MM.1S (cell line): ENCODE measurements at regions not wholly inside any gene's neighbourhood (a gene's known extent, or its start where the extent isn't known, plus 50 kb on each side); places are given as distances from the start of the nearest gene placed in this dataset.

Experiments used
- DNase-seq: peaks from one replicate; pipeline ENCODE4 v3.0.0-alpha.2; 2015
- H2AFZ ChIP-seq: fragments of 300-600 bp; sonication (generic); 2 replicates; pipeline ENCODE4 v1.6.0; 2016; ENCODE audit warnings: antibody characterized with exemption, low read length
- H3F3A ChIP-seq: fragments of 300-600 bp; sonication (generic); 2 replicates; pipeline ENCODE4 v1.6.1; 2016; ENCODE audit warnings: mild to moderate bottlenecking, antibody characterized with exemption, low read length, moderate library complexity, mixed read lengths; ENCODE audit not compliant: insufficient read depth
- H3K27ac ChIP-seq: fragments of 300-600 bp; sonication (generic); 2 replicates; pipeline ENCODE4 v1.5.1; 2016; ENCODE audit warnings: mild to moderate bottlenecking, low read length
- H3K27me3 ChIP-seq: fragments of 300-600 bp; sonication (generic); replicated peaks from 2 replicates; pipeline ENCODE4 v1.6.0; 2016; ENCODE audit warnings: low read length; ENCODE audit not compliant: insufficient read depth
- H3K36me3 ChIP-seq: fragments of 300-600 bp; sonication (generic); replicated peaks from 2 replicates; pipeline ENCODE4 v1.6.1; 2016; ENCODE audit warnings: mild to moderate bottlenecking, low read length, mixed read lengths; ENCODE audit not compliant: insufficient read depth
- H3K4me1 ChIP-seq: fragments of 300-600 bp; sonication (generic); 2 replicates; pipeline ENCODE4 v1.6.1; 2016; ENCODE audit warnings: low read length, mixed read lengths
- H3K4me2 ChIP-seq: fragments of 300-600 bp; sonication (generic); 2 replicates; pipeline ENCODE4 v1.6.0; 2016; ENCODE audit warnings: low read depth, low read length
- H3K4me3 ChIP-seq: fragments of 300-600 bp; sonication (generic); 2 replicates; pipeline ENCODE4 v1.5.1; 2016; ENCODE audit warnings: low read length, mixed read lengths
- H3K79me2 ChIP-seq: fragments of 300-600 bp; sonication (generic); 2 replicates; pipeline ENCODE4 v1.6.1; 2016; ENCODE audit warnings: mixed run types, low read length, mixed read lengths
- H3K9ac ChIP-seq: fragments of 300-600 bp; sonication (generic); 2 replicates; pipeline ENCODE4 v1.6.1; 2016; ENCODE audit warnings: low read length, mixed read lengths
- H3K9me2 ChIP-seq: fragments of 300-600 bp; sonication (generic); replicated peaks from 2 replicates; pipeline ENCODE4 v1.6.1; 2016; ENCODE audit warnings: mild to moderate bottlenecking, low read length, mixed read lengths; ENCODE audit not compliant: insufficient read depth
- H3K9me3 ChIP-seq: fragments of 300-600 bp; sonication (generic); replicated peaks from 2 replicates; pipeline ENCODE4 v1.6.1; 2016; ENCODE audit warnings: mild to moderate bottlenecking, low read length, mixed read lengths; ENCODE audit not compliant: insufficient read depth
- H4K20me1 ChIP-seq: fragments of 300-600 bp; sonication (generic); 2 replicates; pipeline ENCODE4 v1.6.1; 2016; ENCODE audit warnings: mild to moderate bottlenecking, low read length, moderate library complexity, mixed read lengths; ENCODE audit not compliant: insufficient read depth
- CTCF ChIP-seq: fragments of 300-600 bp; sonication (generic); IDR thresholded peaks from 2 replicates; pipeline ENCODE4 v1.5.1; 2016; ENCODE audit warnings: antibody characterized with exemption, low read length, mixed read lengths
- EZH2 ChIP-seq: fragments of 300-600 bp; sonication (generic); optimal IDR thresholded peaks from 2 replicates; pipeline ENCODE3; 2017; ENCODE audit warnings: low read depth, mild to moderate bottlenecking, antibody characterized with exemption, low read length, mixed read lengths
- EZH2phosphoT487 ChIP-seq: fragments of 300-600 bp; sonication (generic); IDR thresholded peaks from 2 replicates; pipeline ENCODE4 v1.6.1; 2018; ENCODE audit warnings: antibody characterized with exemption, low read length

- Histone ChIP-seq H3K9me3 (no peaks in the 10 kb centered on the region), H3K4me1 (no peaks in the 10 kb centered on the region), H2AFZ (no peak overlapping the region), H3K4me2 (no peak overlapping the region), H3F3A (no peaks in the 10 kb centered on the region), H3K36me3 (no peaks in the 10 kb centered on the region), H3K79me2 (no peaks in the 10 kb centered on the region), H3K27me3 (no peaks in the 10 kb centered on the region), H4K20me1 (no peaks in the 10 kb centered on the region), H3K4me3 (no peak overlapping the region), H3K27ac (no peak overlapping the region), H3K9ac (no peak overlapping the region), H3K9me2 (no peaks in the 10 kb centered on the region)
- no peak for DNase-seq
- TF ChIP-seq EZH2phosphoT487 (no peak), CTCF (no peak), EZH2 (no peak)
Observed at GRCh38 chr3:155029941-155030340, 50.2 kb upstream of the MME start.

- no peaks in the 10 kb centered on the region for H3F3A ChIP-seq
- no peak for DNase-seq
- H3K36me3 ChIP-seq = no peaks in the 10 kb centered on the region
- H3K27ac ChIP-seq = no peak overlapping the region
- no peaks in the 10 kb centered on the region for H3K9me3 ChIP-seq
- no peak overlapping the region for H2AFZ ChIP-seq
- no peaks in the 10 kb centered on the region for H4K20me1 ChIP-seq
- no peaks in the 10 kb centered on the region for H3K4me1 ChIP-seq
- H3K9me2 ChIP-seq = no peaks in the 10 kb centered on the region
- H3K9ac ChIP-seq = no peak overlapping the region
- H3K79me2 ChIP-seq = no peaks in the 10 kb centered on the region
- TF ChIP-seq EZH2 = no peak
- TF ChIP-seq EZH2phosphoT487 = no peak
- TF ChIP-seq CTCF = no peak
- H3K4me3 ChIP-seq = no peak overlapping the region
- no peaks in the 10 kb centered on the region for H3K27me3 ChIP-seq
- no peak overlapping the region for H3K4me2 ChIP-seq
Observed at GRCh38 chr3:155026999-155027591, 53.0 kb upstream of the MME start.

GRCh38 chr3:155024006-155024638 is 56.0 kb upstream of the MME start:
- H3K27ac ChIP-seq = no peak overlapping the region
- DNase-seq = peak; percentile 5
- no peaks in the 10 kb centered on the region for H3F3A ChIP-seq
- no peaks in the 10 kb centered on the region for H3K36me3 ChIP-seq
- no peak overlapping the region for H3K4me3 ChIP-seq
- no peaks in the 10 kb centered on the region for H3K4me1 ChIP-seq
- H3K9ac ChIP-seq = no peak overlapping the region
- no peaks in the 10 kb centered on the region for H3K9me2 ChIP-seq
- no peak for TF ChIP-seq EZH2phosphoT487
- TF ChIP-seq CTCF = no peak
- no peak for TF ChIP-seq EZH2
- no peak overlapping the region for H2AFZ ChIP-seq
- no peaks in the 10 kb centered on the region for H3K79me2 ChIP-seq
- H3K4me2 ChIP-seq = no peak overlapping the region
- no peaks in the 10 kb centered on the region for H3K9me3 ChIP-seq
- H3K27me3 ChIP-seq = no peaks in the 10 kb centered on the region
- no peaks in the 10 kb centered on the region for H4K20me1 ChIP-seq
